HG03103 (cell line): ENCODE measurements at regions not wholly inside any gene's neighbourhood (a gene's known extent, or its start where the extent isn't known, plus 50 kb on each side); places are given as distances from the start of the nearest gene placed in this dataset.

Experiments used
- ATAC-seq: cut with Tn5 transposase; IDR thresholded peaks from one replicate; pipeline ENCODE4 v1.9.1; 2021; ENCODE audit warnings: low read depth; ENCODE audit not compliant: unreplicated experiment

DNA sequence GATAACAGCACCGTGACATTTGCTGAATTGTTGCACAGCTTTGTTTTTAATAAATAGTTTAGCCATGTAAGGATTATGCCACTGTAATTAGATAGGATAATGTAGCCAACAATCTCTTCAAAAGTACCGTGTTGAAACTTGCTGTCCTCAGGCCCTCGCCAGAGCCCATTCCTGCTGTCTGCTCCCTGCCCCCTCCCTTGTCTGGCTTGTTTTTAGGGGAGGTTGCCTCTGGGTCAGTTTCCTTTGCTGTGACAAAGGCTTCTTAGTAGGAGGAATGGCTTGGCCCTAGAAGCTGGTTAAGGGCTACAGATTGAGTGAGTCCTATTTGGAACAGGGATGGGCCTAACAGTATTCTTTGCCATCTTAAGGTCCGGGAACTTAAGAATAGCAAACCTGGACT is 107.9 kb downstream of the LMO4 start:
- no peak for ATAC-seq

- peak; percentile 77 for ATAC-seq
Measured at GRCh38 chr1:87437663-87438295, 109.1 kb downstream of the LMO4 start.

- no peak for ATAC-seq
Measured at GRCh38 chr1:87439821-87440220, 111.1 kb downstream of the LMO4 start.

- ATAC-seq = peak; percentile 83
Measured at GRCh38 chr1:87449348-87449963, 120.8 kb downstream of the LMO4 start.

DNA sequence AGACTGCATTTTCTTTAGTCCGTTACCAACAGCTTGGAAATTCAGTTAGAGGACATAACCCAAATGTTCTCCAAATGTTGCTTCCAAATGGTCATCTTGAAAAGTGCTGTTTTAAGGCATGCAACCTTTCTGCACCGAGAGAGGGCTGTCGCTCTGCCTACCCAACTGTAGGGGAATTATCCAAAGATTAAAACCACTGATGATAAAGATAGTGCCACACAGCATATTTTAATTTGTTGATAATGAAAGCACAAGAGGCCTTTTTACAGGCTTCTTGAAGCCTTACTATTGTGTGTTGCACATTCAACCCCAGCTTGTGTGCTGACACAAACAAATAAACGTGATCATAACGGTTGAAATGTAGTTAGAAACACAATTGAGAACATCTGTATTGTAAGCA is 121.5 kb downstream of the LMO4 start:
- no peak for ATAC-seq

- ATAC-seq = no peak
Measured at GRCh38 chr1:87450615-87451209, 122.0 kb downstream of the LMO4 start.

GRCh38 chr1:87451229-87451920 is 122.7 kb downstream of the LMO4 start:
- no peak for ATAC-seq

DNA sequence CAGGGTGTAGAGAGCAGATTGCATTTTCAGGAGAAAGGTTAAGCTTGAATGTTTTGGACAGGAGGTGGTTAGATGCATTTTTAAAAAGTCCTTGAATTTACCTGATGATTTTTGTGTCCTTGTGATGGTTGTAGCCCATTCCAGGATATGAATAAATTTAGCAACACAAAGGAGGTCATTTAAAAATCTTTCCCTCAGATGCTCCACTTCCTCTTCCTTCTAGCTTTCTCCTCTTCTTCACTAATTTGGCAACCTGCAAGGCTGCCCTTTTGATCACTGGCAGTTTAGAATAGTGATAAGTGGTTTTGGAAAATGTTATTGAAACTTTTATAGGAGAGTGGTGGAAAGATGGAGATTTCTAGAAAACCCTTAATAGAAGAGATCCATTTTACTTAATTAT is 124.0 kb downstream of the LMO4 start:
- ATAC-seq = no peak

GRCh38 chr1:87457408-87457807 is 128.7 kb downstream of the LMO4 start:
- no peak for ATAC-seq

GRCh38 chr1:87462894-87463293 is 134.2 kb downstream of the LMO4 start:
- no peak for ATAC-seq

DNA sequence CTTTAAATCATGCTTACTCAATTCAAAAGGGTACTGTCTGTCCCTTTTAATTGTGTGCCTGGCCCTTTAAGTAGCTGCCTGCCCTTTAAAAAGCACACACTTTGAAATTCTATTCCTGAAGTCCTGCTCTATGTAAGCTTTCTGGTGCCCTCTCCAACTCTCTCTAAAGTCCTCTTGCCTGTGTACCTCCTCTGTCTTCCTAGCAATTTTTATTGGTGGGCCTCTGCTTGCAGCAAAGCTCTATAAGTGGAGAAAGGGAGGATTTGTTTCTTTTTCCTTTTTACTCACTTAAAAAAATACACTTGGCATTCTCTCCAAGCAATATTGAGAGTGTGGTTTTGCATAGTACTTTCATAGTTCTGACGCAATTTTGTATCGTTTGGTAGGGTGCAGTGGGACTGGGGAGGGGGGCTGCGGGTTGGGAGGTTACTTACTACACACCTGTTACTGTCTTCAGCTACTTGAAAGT is 135.4 kb downstream of the LMO4 start:
- ATAC-seq = peak; percentile 61

GRCh38 chr1:87466621-87467020 is 137.9 kb downstream of the LMO4 start:
- ATAC-seq = no peak

DNA sequence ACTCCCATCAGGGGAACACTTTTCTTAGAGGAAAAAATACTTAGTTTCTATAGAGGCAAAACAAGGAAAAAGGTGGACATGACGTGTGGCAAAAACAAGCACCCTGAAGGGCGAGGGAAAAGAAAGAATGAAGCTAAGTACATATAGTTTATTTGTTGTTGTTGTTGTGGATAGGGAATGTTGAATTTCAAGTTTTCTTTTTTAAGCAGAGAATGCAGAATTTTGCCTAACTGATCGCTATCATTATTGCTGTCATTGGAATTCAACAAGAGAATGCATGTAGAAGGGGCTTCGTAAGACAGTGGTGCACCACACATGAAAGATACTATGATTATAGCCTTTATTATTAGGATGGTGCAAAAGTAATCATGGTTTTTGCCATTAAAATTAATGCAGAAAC is 144.0 kb downstream of the LMO4 start:
- no peak for ATAC-seq

GRCh38 chr1:87473203-87473661 is 144.6 kb downstream of the LMO4 start:
- no peak for ATAC-seq

GRCh38 chr1:87474098-87474497 is 145.4 kb downstream of the LMO4 start:
- no peak for ATAC-seq

DNA sequence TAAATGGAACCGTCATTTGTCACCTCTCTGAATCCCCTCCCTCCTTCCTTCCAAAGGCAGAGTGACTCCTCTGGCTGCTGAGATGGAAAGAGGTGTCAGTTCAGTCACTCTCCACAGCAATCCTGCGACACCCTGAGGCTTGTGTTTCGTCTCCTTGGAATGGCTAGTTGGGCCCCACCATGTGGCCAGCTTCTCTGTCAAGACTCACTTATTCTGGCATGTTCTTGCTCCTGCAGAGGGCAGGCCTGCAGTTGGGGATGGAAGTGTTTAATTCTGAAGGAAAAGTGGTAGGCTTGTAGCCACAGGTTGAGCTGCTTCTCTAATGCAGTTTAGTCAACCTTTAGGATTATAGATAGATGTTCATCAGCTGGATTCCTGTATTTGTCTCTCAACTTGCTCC is 149.6 kb downstream of the LMO4 start:
- ATAC-seq = no peak

GRCh38 chr1:87495147-87495546 is 166.5 kb downstream of the LMO4 start:
- no peak for ATAC-seq

DNA sequence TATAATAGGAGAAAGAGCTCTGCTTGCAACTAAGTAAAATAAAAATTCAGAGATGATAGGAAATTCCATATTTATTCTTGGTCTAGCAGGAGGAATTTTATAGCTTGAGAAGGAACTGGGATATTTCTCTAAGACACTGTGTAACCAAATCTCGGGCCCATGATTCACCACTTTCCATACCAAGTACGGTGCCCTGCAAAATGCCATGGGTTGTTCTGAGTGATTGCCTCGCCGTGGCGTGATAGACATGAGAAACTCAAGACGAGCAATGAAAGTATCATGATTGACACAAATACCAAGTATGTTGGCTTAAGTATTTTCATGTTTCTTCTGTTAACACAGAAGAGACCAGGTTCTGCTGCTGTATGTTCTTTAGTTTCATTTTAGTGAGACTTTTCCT is 167.2 kb downstream of the LMO4 start:
- no peak for ATAC-seq

DNA sequence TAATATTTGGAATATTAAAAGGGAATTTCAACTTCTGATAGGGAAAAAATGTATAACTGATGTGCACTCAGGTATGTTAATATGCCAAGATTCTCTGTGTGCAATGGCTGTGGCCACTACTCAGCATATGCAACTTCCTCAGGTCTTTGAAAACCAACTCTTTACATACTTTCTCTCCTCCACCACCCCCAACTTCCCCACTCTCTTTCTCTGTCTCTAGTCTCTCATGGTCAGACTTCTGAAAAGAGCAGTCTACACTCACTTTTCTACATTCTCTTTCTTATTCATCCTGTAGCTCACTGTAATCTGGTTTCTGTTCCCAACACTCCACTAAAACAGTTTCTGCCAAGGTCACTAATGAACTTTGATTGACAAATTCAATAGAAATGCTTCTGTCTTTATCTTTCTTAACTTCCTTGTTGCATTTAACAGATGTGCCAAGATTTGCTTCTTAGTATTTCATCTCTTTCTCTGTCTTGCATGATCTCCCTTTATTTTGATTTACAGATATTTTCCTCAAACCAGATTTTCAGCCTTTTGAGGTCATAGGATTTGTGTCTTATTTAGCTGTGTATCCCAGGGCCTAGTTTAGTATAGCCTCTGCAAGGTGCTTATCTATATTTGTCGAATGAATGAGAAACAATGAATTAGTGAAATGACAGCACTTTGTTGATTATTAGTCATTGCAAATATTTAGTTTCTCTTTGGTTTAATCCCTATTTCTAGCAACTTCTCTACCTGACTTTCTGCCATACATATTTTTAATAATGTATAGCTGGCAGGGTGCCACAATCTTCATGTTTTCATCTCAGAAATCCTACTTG is 168.9 kb downstream of the LMO4 start:
- ATAC-seq = no peak

DNA sequence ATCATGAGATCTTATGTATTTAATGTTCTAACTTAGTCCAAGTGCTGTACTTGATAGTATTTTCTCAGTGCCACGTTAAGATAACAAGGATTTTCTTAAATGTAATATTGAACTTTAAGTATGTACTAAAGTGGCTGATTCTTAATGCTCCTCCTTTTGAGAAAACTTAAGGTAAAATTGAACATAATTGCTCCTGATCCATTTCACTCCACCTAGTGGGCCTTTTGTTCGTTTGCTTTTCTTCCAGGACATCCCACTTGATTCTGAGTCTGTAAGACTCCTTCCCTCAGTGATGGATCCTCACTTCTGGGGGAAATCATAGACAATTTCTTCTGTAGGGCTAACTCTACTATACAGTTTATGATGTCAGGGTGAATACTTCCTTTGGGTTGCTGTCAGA is 173.1 kb downstream of the LMO4 start:
- no peak for ATAC-seq
